ENCODE measurements at regions not wholly inside any gene's neighbourhood (a gene's known extent, or its start where the extent isn't known, plus 50 kb on each side); places are given as distances from the start of the nearest gene placed in this dataset.

DNA sequence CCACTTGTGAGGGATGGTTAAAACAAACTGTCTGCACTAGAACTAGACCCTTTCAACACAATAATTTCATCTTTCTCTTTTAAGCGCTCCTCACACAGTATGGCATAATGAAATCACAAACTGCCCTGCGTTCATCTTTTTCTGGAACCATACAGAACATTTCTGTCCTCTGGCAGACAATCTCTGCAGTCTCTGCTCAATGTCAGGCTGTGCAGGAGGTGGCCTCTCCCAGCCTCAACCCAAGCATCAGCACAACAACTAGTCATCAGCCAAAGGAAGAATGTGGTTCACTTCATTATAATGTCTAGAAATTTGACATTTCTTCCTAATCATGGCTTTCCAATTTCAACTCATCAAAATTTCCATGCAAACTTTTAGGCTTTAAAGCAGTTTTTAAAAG is 125.1 kb upstream of the STARD13 start:
- TF ChIP-seq CTCF (conservative IDR thresholded peaks at IDR 0.05; ENCODE audit: low read depth, low read length) (no peak), POLR2A (IDR thresholded peaks at IDR 0.05; ENCODE audit: low read depth, low read length) (no peak), MAFK (IDR thresholded peaks at IDR 0.05; ENCODE audit: low read depth, low read length) (no peak), FOS (IDR thresholded peaks at IDR 0.05; ENCODE audit: low read depth, low read length) (no peak), RAD21 (IDR thresholded peaks at IDR 0.05; ENCODE audit: low read length) (no peak), CHD1 (IDR thresholded peaks at IDR 0.05; ENCODE audit: low read depth, low read length) (no peak)

Data from IMR-90 (cell line).